ENCODE measurements at regions not wholly inside any gene's neighbourhood (a gene's known extent, or its start where the extent isn't known, plus 50 kb on each side); places are given as distances from the start of the nearest gene placed in this dataset.

DNA sequence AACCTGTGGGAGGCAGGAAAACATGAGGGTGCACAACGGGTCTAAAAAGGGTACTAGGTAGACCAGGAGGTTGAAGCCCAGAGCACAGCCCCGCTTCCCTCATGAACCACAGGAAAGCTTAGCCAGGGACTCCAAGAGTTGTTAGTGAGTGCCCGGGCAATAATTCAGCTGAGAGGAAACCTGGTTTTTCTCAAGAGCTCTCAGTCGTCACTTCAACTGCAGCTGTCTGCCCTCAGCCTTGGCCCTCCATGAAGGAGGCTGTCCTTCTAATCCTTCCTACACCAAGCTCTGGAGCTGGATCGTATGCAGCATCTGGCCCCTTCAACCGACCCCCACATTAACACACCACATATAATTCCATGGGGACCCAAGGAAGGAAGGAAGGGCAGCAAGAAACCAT, 77.0 kb upstream of the BACE2 start:
- peaks cover 10% of the 10 kb centered on the region for H3K27me3 ChIP-seq
- no peak for ATAC-seq
- no peak overlapping the region for H3K4me3 ChIP-seq
- TF ChIP-seq, protein P1, sequence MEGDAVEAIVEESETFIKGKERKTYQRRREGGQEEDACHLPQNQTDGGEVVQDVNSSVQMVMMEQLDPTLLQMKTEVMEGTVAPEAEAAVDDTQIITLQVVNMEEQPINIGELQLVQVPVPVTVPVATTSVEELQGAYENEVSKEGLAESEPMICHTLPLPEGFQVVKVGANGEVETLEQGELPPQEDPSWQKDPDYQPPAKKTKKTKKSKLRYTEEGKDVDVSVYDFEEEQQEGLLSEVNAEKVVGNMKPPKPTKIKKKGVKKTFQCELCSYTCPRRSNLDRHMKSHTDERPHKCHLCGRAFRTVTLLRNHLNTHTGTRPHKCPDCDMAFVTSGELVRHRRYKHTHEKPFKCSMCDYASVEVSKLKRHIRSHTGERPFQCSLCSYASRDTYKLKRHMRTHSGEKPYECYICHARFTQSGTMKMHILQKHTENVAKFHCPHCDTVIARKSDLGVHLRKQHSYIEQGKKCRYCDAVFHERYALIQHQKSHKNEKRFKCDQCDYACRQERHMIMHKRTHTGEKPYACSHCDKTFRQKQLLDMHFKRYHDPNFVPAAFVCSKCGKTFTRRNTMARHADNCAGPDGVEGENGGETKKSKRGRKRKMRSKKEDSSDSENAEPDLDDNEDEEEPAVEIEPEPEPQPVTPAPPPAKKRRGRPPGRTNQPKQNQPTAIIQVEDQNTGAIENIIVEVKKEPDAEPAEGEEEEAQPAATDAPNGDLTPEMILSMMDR (IDR thresholded peaks at IDR 0.05) = no peak
- WGBS, 2 donors (ENCODE audit: low coverage in 1 of 2) = 47 to 73% methylated on average over 3 to 6 of the region's 6 CpGs
- no peaks in the 10 kb centered on the region for H3K36me3 ChIP-seq
- no peak overlapping the region for H3K27ac ChIP-seq
- H3K9me3 ChIP-seq = no peaks in the 10 kb centered on the region
- H3K4me1 ChIP-seq = no peaks in the 10 kb centered on the region

GRCh38 chr21:41091616-41092015, 76.3 kb upstream of the BACE2 start:
- peaks cover 10% of the 10 kb centered on the region for H3K27me3 ChIP-seq
- no peaks in the 10 kb centered on the region for H3K9me3 ChIP-seq
- no peak for ATAC-seq
- WGBS, 2 donors (ENCODE audit: low coverage in 1 of 2) = 45 to 57% methylated on average over 1 to 2 of the region's 2 CpGs
- H3K36me3 ChIP-seq = no peaks in the 10 kb centered on the region
- H3K4me3 ChIP-seq = no peak overlapping the region
- TF ChIP-seq POLR2AphosphoS5 (IDR thresholded peaks at IDR 0.05) (no peak), POLR2A (IDR thresholded peaks at IDR 0.05) (no peak), EP300 (IDR thresholded peaks at IDR 0.05) (no peak)
- TF ChIP-seq, protein P1 (IDR thresholded peaks at IDR 0.05) = no peak
- no peaks in the 10 kb centered on the region for H3K4me1 ChIP-seq
- no peak overlapping the region for H3K27ac ChIP-seq

GRCh38 chr21:41092312-41092711, 75.6 kb upstream of the BACE2 start:
- Histone ChIP-seq H3K4me1 (no peaks in the 10 kb centered on the region), H3K4me3 (no peak overlapping the region), H3K27ac (no peak overlapping the region), H3K9me3 (no peaks in the 10 kb centered on the region), H3K36me3 (no peaks in the 10 kb centered on the region), H3K27me3 (peaks cover 6% of the 10 kb centered on the region)
- TF ChIP-seq POLR2A (IDR thresholded peaks at IDR 0.05) (no peak), POLR2AphosphoS5 (IDR thresholded peaks at IDR 0.05) (no peak), EP300 (IDR thresholded peaks at IDR 0.05) (no peak)
- TF ChIP-seq, protein P1 (IDR thresholded peaks at IDR 0.05) = no peak
- 86 to 94% methylated on average over 6 to 7 of the region's 7 CpGs for WGBS, 2 donors (ENCODE audit: low coverage in 1 of 2)
- no peak for ATAC-seq

DNA sequence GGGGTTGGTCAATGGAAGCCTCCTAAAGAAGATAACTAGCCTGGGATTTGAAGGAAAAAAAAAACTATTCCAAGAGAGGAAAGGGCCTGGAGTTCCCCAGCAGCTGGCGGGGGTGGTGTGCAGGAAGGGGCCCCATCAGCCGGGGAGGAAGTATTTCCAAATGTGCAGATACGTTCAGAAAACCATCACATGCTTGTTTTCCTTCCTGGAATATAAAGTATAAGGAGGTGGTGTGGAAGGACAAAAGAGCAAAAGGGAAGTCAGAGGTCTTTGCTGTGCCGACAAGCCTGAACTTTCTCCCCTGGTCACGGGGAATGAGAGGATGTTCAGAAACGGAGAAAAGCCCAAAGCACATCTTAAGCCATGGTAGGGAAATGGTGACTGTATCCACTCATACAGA, 72.0 kb upstream of the BACE2 start:
- Histone ChIP-seq H3K9me3 (peaks cover 0 to 20% (median 0%) of the 10 kb centered on the region in 3 donors), H3K27me3 (no peaks in the 10 kb centered on the region), H3K27ac (no peak overlapping the region), H3K4me3 (no peak overlapping the region), H3K36me3 (no peaks in the 10 kb centered on the region), H3K4me1 (no peaks in the 10 kb centered on the region)
- WGBS, 2 donors (ENCODE audit: low coverage in 1 of 2) = 39 to 42% methylated on average over 5 to 6 of the region's 6 CpGs
- ATAC-seq = no peak
- TF ChIP-seq EP300 (IDR thresholded peaks at IDR 0.05) (no peak), POLR2A (IDR thresholded peaks at IDR 0.05) (no peak), POLR2AphosphoS5 (IDR thresholded peaks at IDR 0.05) (no peak)
- TF ChIP-seq, protein P1 (IDR thresholded peaks at IDR 0.05) = no peak

- TF ChIP-seq POLR2A (IDR thresholded peaks at IDR 0.05) (no peak), POLR2AphosphoS5 (IDR thresholded peaks at IDR 0.05) (no peak), EP300 (IDR thresholded peaks at IDR 0.05) (no peak)
- TF ChIP-seq, protein P1 (IDR thresholded peaks at IDR 0.05) = no peak
- Histone ChIP-seq H3K27ac (no peak overlapping the region), H3K4me3 (no peak overlapping the region), H3K27me3 (no peaks in the 10 kb centered on the region), H3K4me1 (no peaks in the 10 kb centered on the region), H3K36me3 (no peaks in the 10 kb centered on the region), H3K9me3 (peaks cover 0 to 20% (median 0%) of the 10 kb centered on the region in 3 donors)
- no peak for ATAC-seq
- WGBS, 2 donors (ENCODE audit: low coverage in 1 of 2) = 50 to 63% methylated on average over 1 of the region's 1 CpG
Observed at GRCh38 chr21:41098076-41098475, 69.9 kb upstream of the BACE2 start.

All from gastroesophageal sphincter (tissue), 4 donors.